GM11168 (cell line): ENCODE measurements at regions not wholly inside any gene's neighbourhood (a gene's known extent, or its start where the extent isn't known, plus 50 kb on each side); places are given as distances from the start of the nearest gene placed in this dataset.

ENCODE experiments used
- in situ Hi-C: fragments of 300-500 bp; cut with MboI; formaldehyde crosslinking; loops from one replicate; pipeline ENCODE4 v1.12.0; 2022; ENCODE audit warnings: low sequenced_read_pairs; ENCODE audit not compliant: unreplicated experiment

GRCh38 chr9:20016611-20017010, 227.8 kb upstream of the SLC24A2 start:
- in situ Hi-C loops: no loop called here

- in situ Hi-C loops: no loop called here
Measured at GRCh38 chr9:20015427-20015931, 226.6 kb upstream of the SLC24A2 start.

- in situ Hi-C loops: no loop called here
Measured at GRCh38 chr9:20014168-20014567, 225.3 kb upstream of the SLC24A2 start.

- in situ Hi-C loops: no loop called here
Measured at GRCh38 chr9:20012232-20012631, 223.4 kb upstream of the SLC24A2 start.

- in situ Hi-C loops: no loop called here
Measured at GRCh38 chr9:20009606-20010005, 220.8 kb upstream of the SLC24A2 start.

GRCh38 chr9:20002011-20002410, 213.2 kb upstream of the SLC24A2 start:
- in situ Hi-C loops: no loop called here

- in situ Hi-C loops: no loop called here
Measured at GRCh38 chr9:20001058-20001457, 212.2 kb upstream of the SLC24A2 start.

- in situ Hi-C loops: no loop called here
Measured at GRCh38 chr9:19999491-20000057, 210.7 kb upstream of the SLC24A2 start.

- in situ Hi-C loops: no loop called here
Measured at GRCh38 chr9:19998823-19999455, 210.1 kb upstream of the SLC24A2 start.

- in situ Hi-C loops: no loop called here
Measured at GRCh38 chr9:19998153-19998552, 209.3 kb upstream of the SLC24A2 start.

GRCh38 chr9:19995619-19996018, 206.8 kb upstream of the SLC24A2 start:
- in situ Hi-C loops: no loop called here

GRCh38 chr9:19994296-19994695, 205.5 kb upstream of the SLC24A2 start:
- in situ Hi-C loops: no loop called here

GRCh38 chr9:19992556-19992955, 203.7 kb upstream of the SLC24A2 start:
- in situ Hi-C loops: no loop called here

- in situ Hi-C loops: no loop called here
Measured at GRCh38 chr9:19989213-19989612, 200.4 kb upstream of the SLC24A2 start.

- in situ Hi-C loops: no loop called here
Measured at GRCh38 chr9:19988281-19988680, 199.4 kb upstream of the SLC24A2 start.

GRCh38 chr9:19985081-19985480, 196.2 kb upstream of the SLC24A2 start:
- in situ Hi-C loops: no loop called here

GRCh38 chr9:19976226-19976625, 187.4 kb upstream of the SLC24A2 start:
- in situ Hi-C loops: no loop called here

GRCh38 chr9:19975499-19975898, 186.7 kb upstream of the SLC24A2 start:
- in situ Hi-C loops: no loop called here

- in situ Hi-C loops: no loop called here
Measured at GRCh38 chr9:19969721-19970120, 180.9 kb upstream of the SLC24A2 start.

- in situ Hi-C loops: no loop called here
Measured at GRCh38 chr9:19967888-19968459, 179.1 kb upstream of the SLC24A2 start.

GRCh38 chr9:19967216-19967887, 178.5 kb upstream of the SLC24A2 start:
- in situ Hi-C loops: no loop called here
